Transverse colon (tissue), 4 donors: ENCODE measurements at regions not wholly inside any gene's neighbourhood (a gene's known extent, or its start where the extent isn't known, plus 50 kb on each side); places are given as distances from the start of the nearest gene placed in this dataset.

Experiments
- DNase-seq: peaks from one replicate; pipeline ENCODE4 v3.0.0-alpha.2; 2019
- H3K27ac ChIP-seq, 4 donors: fragments of 200-600 bp; sonication (generic); 2 replicates each; pipeline ENCODE4 v1.5.1; 2016 to 2018; ENCODE audit warnings: inconsistent platforms in 4 of 4
- H3K27me3 ChIP-seq: fragments of 200-600 bp; sonication (generic); 2 replicates; pipeline ENCODE4 v1.5.1; 2017; ENCODE audit warnings: inconsistent platforms
- H3K36me3 ChIP-seq, 4 donors: fragments of 200-600 bp; sonication (generic); 2 replicates each; pipeline ENCODE4 v1.5.1; 2017 to 2019; ENCODE audit warnings: inconsistent platforms in 4 of 4
- H3K4me1 ChIP-seq, 4 donors: fragments of 200-600 bp; sonication (generic); 2 replicates each; pipeline ENCODE4 v1.5.1; 2017 to 2020; ENCODE audit warnings: inconsistent platforms in 4 of 4
- H3K4me3 ChIP-seq, 4 donors: fragments of 200-600 bp; sonication (generic); 1 replicate in 1 of 4; 2 replicates in 3 of 4; pipeline versions ENCODE4 v1.5.1 to v1.6.1; 2017 to 2019; ENCODE audit warnings: inconsistent platforms in 4 of 4
- H3K9me3 ChIP-seq, 2 donors: fragments of 200-600 bp; sonication (generic); 2 replicates each; pipeline ENCODE4 v1.5.1; 2017 to 2019; ENCODE audit warnings: inconsistent platforms in 2 of 2
- EP300 ChIP-seq: sonication (generic); formaldehyde crosslinking; IDR thresholded peaks from one replicate; pipeline ENCODE4 v1.6.1; 2017; ENCODE audit warnings: antibody characterized with exemption, low read depth
- POLR2A ChIP-seq: fragments of 450-650 bp; IDR thresholded peaks from one replicate; pipeline ENCODE4 v1.6.1; 2016; ENCODE audit warnings: antibody characterized with exemption, mild to moderate bottlenecking, moderate library complexity
- POLR2AphosphoS5 ChIP-seq, 3 donors: sonication (generic); formaldehyde crosslinking; IDR thresholded peaks; one replicate each; pipeline ENCODE4 v1.6.1; 2016; ENCODE audit warnings: antibody characterized with exemption in 3 of 3
- WGBS, 2 donors: methylation state at CpG; one replicate each; pipeline ENCODE4 v1.1.5; 2018; ENCODE audit warnings: low coverage in 1 of 2; 5-methylcytosine and 5-hydroxymethylcytosine counted together
- in situ Hi-C, 4 donors: fragments of 200-750 bp; cut with MboI; loops; one replicate each; pipeline versions ENCODE4 v1.15.0 to v1.15.1; 2017; ENCODE audit warnings: low sequenced_read_pairs in 3 of 4, low pct_ligation_motif_present in 1 of 4, low pct_unique_long_range_greater_than_20kb in 1 of 4
- intact Hi-C: fragments of 100-400 bp; cut with DNase I; formaldehyde crosslinking; loops from one replicate; pipeline ENCODE4 v1.15.1; 2023; ENCODE audit warnings: low total_unique reads
- TF ChIP-seq, protein P1 (sequence below), 5 experiments: fragments of 200-600 bp in 3 of 5; fragments of 450-650 bp in 2 of 5; sonication (generic) in 3 of 5; IDR thresholded peaks; 1 replicate in 2 of 5; 2 replicates in 3 of 5; pipeline ENCODE4 v1.5.1; 2016 to 2017; ENCODE audit warnings: antibody characterized with exemption in 5 of 5, inconsistent platforms in 3 of 5, mild to moderate bottlenecking in 2 of 5, moderate library complexity in 1 of 5

DNA sequence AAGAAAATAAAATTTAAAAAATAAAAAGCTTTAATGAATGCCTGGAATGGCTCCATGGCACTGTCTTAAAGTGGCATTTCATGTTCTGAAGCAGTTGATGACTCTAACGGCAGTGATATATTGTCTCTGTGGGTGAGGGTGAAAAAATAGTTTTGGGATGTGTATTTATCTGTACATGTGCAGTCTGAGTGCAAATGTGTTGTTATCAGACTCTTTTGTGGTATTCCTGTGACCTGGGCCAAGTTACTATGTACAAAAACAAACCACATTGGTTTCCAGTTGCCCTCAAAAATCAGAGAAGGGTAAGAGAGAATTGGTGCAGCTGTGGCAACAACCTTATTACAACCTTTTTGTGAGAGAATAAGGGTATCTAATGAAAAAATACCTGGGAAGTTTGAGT, 81.7 kb upstream of the CCDC91 start:
- in situ Hi-C loops: no loop called here
- Histone ChIP-seq H3K4me1 (no peaks in the 10 kb centered on the region), H3K27ac (no peak overlapping the region), H3K9me3 (no peaks in the 10 kb centered on the region), H3K27me3 (no peaks in the 10 kb centered on the region), H3K36me3 (no peaks in the 10 kb centered on the region), H3K4me3 (no peak overlapping the region)
- no peak for TF ChIP-seq POLR2AphosphoS5 (IDR thresholded peaks at IDR 0.05)
- TF ChIP-seq, protein P1, sequence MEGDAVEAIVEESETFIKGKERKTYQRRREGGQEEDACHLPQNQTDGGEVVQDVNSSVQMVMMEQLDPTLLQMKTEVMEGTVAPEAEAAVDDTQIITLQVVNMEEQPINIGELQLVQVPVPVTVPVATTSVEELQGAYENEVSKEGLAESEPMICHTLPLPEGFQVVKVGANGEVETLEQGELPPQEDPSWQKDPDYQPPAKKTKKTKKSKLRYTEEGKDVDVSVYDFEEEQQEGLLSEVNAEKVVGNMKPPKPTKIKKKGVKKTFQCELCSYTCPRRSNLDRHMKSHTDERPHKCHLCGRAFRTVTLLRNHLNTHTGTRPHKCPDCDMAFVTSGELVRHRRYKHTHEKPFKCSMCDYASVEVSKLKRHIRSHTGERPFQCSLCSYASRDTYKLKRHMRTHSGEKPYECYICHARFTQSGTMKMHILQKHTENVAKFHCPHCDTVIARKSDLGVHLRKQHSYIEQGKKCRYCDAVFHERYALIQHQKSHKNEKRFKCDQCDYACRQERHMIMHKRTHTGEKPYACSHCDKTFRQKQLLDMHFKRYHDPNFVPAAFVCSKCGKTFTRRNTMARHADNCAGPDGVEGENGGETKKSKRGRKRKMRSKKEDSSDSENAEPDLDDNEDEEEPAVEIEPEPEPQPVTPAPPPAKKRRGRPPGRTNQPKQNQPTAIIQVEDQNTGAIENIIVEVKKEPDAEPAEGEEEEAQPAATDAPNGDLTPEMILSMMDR (IDR thresholded peaks at IDR 0.05): no peak
- no peak for TF ChIP-seq POLR2A
- no peak for TF ChIP-seq EP300
- intact Hi-C loops: no loop called here
- 33 to 51% methylated on average over 1 of the region's 1 CpG for WGBS, 2 donors
- no peak for DNase-seq

DNA sequence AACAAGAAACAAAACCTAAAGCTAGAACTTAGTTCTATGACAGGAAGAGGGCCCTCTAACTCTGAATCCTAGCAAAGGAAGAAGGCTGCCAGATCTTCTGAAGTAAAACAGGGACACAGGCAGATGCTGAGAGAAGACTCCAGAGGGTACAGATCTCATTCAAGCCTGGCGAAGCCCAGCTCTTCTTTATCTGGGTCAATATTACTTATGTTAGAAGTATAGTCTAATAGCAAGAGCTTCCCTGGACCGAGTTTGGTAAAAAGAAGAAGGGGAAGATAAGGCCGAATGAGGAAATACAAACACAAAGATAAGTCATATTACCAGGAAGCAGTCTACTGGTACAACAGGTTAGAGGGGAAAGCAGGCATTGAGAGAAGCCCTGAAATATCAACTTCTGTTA, 79.9 kb upstream of the CCDC91 start:
- intact Hi-C loops: no loop called here
- no peak for DNase-seq
- no peak overlapping the region for H3K27ac ChIP-seq
- H3K9me3 ChIP-seq: no peaks in the 10 kb centered on the region
- H3K4me1 ChIP-seq: no peaks in the 10 kb centered on the region
- no peaks in the 10 kb centered on the region for H3K27me3 ChIP-seq
- H3K36me3 ChIP-seq: no peaks in the 10 kb centered on the region
- in situ Hi-C loops: no loop called here
- no peak overlapping the region for H3K4me3 ChIP-seq
- 58% methylated on average over 3 of the region's 3 CpGs; no CpG with 5 or more reads in 1 of the 2 donors for WGBS, 2 donors
- TF ChIP-seq, protein P1 (IDR thresholded peaks at IDR 0.05): no peak
- TF ChIP-seq POLR2AphosphoS5 (IDR thresholded peaks at IDR 0.05): no peak
- TF ChIP-seq EP300: no peak
- TF ChIP-seq POLR2A: no peak

DNA sequence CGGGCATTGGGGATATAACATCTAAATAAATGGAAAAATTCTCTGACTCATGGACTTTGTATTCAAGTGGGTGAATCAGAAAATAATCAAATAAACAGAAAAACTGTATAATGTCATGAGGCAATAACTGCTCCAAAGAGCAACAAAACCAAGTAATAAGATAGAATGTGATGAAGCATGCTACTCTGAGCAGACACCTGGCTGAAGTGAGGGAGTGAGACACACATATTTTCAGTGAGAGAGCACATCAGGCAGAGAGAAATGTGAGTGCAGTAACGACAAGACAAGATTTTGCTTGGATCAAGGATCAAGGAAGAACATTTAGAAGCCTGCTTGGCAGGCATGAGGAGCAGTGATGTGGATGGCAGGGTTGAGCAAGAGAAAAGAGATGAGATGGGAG, 75.8 kb upstream of the CCDC91 start:
- in situ Hi-C loops (no loop called here), intact Hi-C loops (no loop called here)
- WGBS, 2 donors: 48 to 63% methylated on average over 2 of the region's 2 CpGs
- H3K4me3 ChIP-seq: no peak overlapping the region
- no peak for DNase-seq
- no peaks in the 10 kb centered on the region for H3K9me3 ChIP-seq
- no peaks in the 10 kb centered on the region for H3K36me3 ChIP-seq
- H3K27me3 ChIP-seq: no peaks in the 10 kb centered on the region
- TF ChIP-seq EP300 (no peak), POLR2A (no peak), POLR2AphosphoS5 (IDR thresholded peaks at IDR 0.05) (no peak)
- TF ChIP-seq, protein P1 (IDR thresholded peaks at IDR 0.05): no peak
- H3K4me1 ChIP-seq: no peaks in the 10 kb centered on the region
- H3K27ac ChIP-seq: no peak overlapping the region

DNA sequence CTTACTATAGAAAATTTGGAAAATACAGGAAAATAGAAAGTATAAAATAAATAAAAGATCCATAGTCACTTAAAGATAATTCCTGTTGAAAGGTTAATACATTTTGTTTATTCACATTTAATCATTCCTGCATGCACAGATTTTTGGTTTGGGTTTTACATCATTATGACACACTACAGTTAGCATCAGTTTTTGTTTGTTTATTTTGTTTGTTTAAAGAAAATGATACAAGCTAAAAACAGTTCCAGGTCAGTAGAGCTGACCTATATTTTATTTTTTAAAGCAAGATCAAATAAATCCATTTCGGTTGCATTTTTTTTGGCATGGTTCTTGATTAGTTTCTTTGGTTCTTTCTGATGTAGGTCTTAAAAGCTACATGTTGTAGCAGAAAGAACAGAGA, 68.8 kb upstream of the CCDC91 start:
- in situ Hi-C loops: no loop called here

More for the DNA sequence above, 68.8 kb upstream of the CCDC91 start:
- no peak overlapping the region for H3K27ac ChIP-seq
- H3K36me3 ChIP-seq: no peaks in the 10 kb centered on the region
- TF ChIP-seq EP300 (no peak), POLR2AphosphoS5 (IDR thresholded peaks at IDR 0.05) (no peak), POLR2A (no peak)
- TF ChIP-seq, protein P1 (IDR thresholded peaks at IDR 0.05): no peak
- DNase-seq: no peak
- H3K4me3 ChIP-seq: no peak overlapping the region
- H3K27me3 ChIP-seq: no peaks in the 10 kb centered on the region
- no peaks in the 10 kb centered on the region for H3K9me3 ChIP-seq
- WGBS, 2 donors: 68 to 100% methylated on average over 1 of the region's 1 CpG
- intact Hi-C loops: no loop called here
- no peaks in the 10 kb centered on the region for H3K4me1 ChIP-seq
